GM23338 (cell line): ENCODE measurements at regions not wholly inside any gene's neighbourhood (a gene's known extent, or its start where the extent isn't known, plus 50 kb on each side); places are given as distances from the start of the nearest gene placed in this dataset.

Experiments used
- CREB1 ChIP-seq: fragments of 250-450 bp; sonication (Bioruptor Pico); IDR thresholded peaks from 2 replicates; pipeline ENCODE4 v1.5.0; 2020; ENCODE audit warnings: low read depth, mild to moderate bottlenecking, moderate library complexity
- EZH2 ChIP-seq: fragments of 200-600 bp; sonication (generic); IDR thresholded peaks from one replicate; pipeline ENCODE4 v1.8.0; 2017; ENCODE audit warnings: antibody characterized with exemption, mild to moderate bottlenecking, low read depth; ENCODE audit not compliant: unreplicated experiment
- EZH2phosphoT487 ChIP-seq: fragments of 200-600 bp; sonication (generic); IDR thresholded peaks from one replicate; pipeline ENCODE4 v1.8.1; 2018; ENCODE audit warnings: antibody characterized with exemption; ENCODE audit not compliant: unreplicated experiment
- JUNB ChIP-seq: IDR thresholded peaks from one replicate; pipeline ENCODE4 v1.6.1; 2016; ENCODE audit warnings: antibody characterized with exemption; ENCODE audit not compliant: unreplicated experiment
- NANOG ChIP-seq: IDR thresholded peaks from 2 replicates; pipeline ENCODE4 v1.6.1; 2016; ENCODE audit warnings: antibody characterized with exemption, borderline replicate concordance
- POLR2AphosphoS5 ChIP-seq: IDR thresholded peaks from 2 replicates; pipeline ENCODE4 v1.6.1; 2016; ENCODE audit warnings: antibody characterized with exemption, low read depth
- STAT1 ChIP-seq: IDR thresholded peaks from one replicate; pipeline ENCODE4 v1.6.1; 2016; ENCODE audit warnings: antibody characterized with exemption; ENCODE audit not compliant: unreplicated experiment
- ZNF114 ChIP-seq: fragments of 250-450 bp; sonication (Bioruptor Pico); IDR thresholded peaks from 2 replicates; pipeline ENCODE4 v1.5.0; 2020; ENCODE audit warnings: mild to moderate bottlenecking, moderate library complexity
- ZNF331 ChIP-seq: fragments of 250-450 bp; sonication (Bioruptor Pico); IDR thresholded peaks from 2 replicates; pipeline ENCODE4 v1.5.0; 2020; ENCODE audit warnings: low read depth, mild to moderate bottlenecking, moderate library complexity
- TF ChIP-seq, protein P1 (sequence below), 2 experiments: fragments of 200-600 bp in 1 of 2; sonication (generic) in 1 of 2; conservative IDR thresholded peaks; 2 replicates each; pipeline versions ENCODE4 v1.5.1 to v1.6.1; 2016 to 2017; ENCODE audit warnings: antibody characterized with exemption in 2 of 2, low read depth in 2 of 2, mild to moderate bottlenecking in 2 of 2, moderate library complexity in 1 of 2
- TF ChIP-seq, protein P2 (sequence below): IDR thresholded peaks from one replicate; pipeline ENCODE4 v1.6.1; 2018; ENCODE audit warnings: antibody characterized with exemption; ENCODE audit not compliant: unreplicated experiment
- TF ChIP-seq, protein P3 (sequence below): fragments of 250-450 bp; sonication (Bioruptor Pico); IDR thresholded peaks from 2 replicates; pipeline ENCODE4 v1.5.0; 2020; ENCODE audit warnings: mild to moderate bottlenecking, moderate library complexity
- TF ChIP-seq, protein P4 (sequence below): IDR thresholded peaks from 2 replicates; pipeline ENCODE4 v1.6.1; 2016; ENCODE audit warnings: antibody characterized with exemption

DNA sequence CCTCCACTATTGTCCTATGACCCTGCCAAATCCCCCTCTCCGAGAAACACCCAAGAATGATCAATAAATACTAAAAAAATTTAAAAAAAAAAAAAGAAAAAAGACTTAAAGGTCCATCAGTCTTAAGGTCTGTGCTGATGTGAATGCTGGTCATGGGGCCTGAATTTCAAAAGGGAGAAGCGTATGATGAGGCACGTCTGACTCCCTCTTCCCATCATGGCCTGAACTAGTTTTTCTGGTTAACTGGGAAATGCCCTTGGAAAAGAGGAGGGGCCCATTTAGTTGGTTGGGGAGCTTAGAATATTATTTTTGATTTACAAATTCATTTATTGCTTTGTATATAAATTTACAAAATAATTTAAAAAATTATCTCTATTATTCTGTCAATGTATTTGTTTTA is 291.0 kb upstream of the CDH19 start:
- TF ChIP-seq, protein P1, sequence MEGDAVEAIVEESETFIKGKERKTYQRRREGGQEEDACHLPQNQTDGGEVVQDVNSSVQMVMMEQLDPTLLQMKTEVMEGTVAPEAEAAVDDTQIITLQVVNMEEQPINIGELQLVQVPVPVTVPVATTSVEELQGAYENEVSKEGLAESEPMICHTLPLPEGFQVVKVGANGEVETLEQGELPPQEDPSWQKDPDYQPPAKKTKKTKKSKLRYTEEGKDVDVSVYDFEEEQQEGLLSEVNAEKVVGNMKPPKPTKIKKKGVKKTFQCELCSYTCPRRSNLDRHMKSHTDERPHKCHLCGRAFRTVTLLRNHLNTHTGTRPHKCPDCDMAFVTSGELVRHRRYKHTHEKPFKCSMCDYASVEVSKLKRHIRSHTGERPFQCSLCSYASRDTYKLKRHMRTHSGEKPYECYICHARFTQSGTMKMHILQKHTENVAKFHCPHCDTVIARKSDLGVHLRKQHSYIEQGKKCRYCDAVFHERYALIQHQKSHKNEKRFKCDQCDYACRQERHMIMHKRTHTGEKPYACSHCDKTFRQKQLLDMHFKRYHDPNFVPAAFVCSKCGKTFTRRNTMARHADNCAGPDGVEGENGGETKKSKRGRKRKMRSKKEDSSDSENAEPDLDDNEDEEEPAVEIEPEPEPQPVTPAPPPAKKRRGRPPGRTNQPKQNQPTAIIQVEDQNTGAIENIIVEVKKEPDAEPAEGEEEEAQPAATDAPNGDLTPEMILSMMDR (conservative IDR thresholded peaks at IDR 0.05; ENCODE audit: low read depth in 2 of 2) = no peak
- TF ChIP-seq EZH2 (no peak), ZNF114 (no peak), POLR2AphosphoS5 (no peak), STAT1 (no peak), ZNF331 (CRISPR knock-in tag) (no peak), EZH2phosphoT487 (no peak), JUNB (no peak), CREB1 (no peak), NANOG (no peak)
- TF ChIP-seq, protein P2, sequence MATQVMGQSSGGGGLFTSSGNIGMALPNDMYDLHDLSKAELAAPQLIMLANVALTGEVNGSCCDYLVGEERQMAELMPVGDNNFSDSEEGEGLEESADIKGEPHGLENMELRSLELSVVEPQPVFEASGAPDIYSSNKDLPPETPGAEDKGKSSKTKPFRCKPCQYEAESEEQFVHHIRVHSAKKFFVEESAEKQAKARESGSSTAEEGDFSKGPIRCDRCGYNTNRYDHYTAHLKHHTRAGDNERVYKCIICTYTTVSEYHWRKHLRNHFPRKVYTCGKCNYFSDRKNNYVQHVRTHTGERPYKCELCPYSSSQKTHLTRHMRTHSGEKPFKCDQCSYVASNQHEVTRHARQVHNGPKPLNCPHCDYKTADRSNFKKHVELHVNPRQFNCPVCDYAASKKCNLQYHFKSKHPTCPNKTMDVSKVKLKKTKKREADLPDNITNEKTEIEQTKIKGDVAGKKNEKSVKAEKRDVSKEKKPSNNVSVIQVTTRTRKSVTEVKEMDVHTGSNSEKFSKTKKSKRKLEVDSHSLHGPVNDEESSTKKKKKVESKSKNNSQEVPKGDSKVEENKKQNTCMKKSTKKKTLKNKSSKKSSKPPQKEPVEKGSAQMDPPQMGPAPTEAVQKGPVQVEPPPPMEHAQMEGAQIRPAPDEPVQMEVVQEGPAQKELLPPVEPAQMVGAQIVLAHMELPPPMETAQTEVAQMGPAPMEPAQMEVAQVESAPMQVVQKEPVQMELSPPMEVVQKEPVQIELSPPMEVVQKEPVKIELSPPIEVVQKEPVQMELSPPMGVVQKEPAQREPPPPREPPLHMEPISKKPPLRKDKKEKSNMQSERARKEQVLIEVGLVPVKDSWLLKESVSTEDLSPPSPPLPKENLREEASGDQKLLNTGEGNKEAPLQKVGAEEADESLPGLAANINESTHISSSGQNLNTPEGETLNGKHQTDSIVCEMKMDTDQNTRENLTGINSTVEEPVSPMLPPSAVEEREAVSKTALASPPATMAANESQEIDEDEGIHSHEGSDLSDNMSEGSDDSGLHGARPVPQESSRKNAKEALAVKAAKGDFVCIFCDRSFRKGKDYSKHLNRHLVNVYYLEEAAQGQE = no peak
- TF ChIP-seq, protein P3, sequence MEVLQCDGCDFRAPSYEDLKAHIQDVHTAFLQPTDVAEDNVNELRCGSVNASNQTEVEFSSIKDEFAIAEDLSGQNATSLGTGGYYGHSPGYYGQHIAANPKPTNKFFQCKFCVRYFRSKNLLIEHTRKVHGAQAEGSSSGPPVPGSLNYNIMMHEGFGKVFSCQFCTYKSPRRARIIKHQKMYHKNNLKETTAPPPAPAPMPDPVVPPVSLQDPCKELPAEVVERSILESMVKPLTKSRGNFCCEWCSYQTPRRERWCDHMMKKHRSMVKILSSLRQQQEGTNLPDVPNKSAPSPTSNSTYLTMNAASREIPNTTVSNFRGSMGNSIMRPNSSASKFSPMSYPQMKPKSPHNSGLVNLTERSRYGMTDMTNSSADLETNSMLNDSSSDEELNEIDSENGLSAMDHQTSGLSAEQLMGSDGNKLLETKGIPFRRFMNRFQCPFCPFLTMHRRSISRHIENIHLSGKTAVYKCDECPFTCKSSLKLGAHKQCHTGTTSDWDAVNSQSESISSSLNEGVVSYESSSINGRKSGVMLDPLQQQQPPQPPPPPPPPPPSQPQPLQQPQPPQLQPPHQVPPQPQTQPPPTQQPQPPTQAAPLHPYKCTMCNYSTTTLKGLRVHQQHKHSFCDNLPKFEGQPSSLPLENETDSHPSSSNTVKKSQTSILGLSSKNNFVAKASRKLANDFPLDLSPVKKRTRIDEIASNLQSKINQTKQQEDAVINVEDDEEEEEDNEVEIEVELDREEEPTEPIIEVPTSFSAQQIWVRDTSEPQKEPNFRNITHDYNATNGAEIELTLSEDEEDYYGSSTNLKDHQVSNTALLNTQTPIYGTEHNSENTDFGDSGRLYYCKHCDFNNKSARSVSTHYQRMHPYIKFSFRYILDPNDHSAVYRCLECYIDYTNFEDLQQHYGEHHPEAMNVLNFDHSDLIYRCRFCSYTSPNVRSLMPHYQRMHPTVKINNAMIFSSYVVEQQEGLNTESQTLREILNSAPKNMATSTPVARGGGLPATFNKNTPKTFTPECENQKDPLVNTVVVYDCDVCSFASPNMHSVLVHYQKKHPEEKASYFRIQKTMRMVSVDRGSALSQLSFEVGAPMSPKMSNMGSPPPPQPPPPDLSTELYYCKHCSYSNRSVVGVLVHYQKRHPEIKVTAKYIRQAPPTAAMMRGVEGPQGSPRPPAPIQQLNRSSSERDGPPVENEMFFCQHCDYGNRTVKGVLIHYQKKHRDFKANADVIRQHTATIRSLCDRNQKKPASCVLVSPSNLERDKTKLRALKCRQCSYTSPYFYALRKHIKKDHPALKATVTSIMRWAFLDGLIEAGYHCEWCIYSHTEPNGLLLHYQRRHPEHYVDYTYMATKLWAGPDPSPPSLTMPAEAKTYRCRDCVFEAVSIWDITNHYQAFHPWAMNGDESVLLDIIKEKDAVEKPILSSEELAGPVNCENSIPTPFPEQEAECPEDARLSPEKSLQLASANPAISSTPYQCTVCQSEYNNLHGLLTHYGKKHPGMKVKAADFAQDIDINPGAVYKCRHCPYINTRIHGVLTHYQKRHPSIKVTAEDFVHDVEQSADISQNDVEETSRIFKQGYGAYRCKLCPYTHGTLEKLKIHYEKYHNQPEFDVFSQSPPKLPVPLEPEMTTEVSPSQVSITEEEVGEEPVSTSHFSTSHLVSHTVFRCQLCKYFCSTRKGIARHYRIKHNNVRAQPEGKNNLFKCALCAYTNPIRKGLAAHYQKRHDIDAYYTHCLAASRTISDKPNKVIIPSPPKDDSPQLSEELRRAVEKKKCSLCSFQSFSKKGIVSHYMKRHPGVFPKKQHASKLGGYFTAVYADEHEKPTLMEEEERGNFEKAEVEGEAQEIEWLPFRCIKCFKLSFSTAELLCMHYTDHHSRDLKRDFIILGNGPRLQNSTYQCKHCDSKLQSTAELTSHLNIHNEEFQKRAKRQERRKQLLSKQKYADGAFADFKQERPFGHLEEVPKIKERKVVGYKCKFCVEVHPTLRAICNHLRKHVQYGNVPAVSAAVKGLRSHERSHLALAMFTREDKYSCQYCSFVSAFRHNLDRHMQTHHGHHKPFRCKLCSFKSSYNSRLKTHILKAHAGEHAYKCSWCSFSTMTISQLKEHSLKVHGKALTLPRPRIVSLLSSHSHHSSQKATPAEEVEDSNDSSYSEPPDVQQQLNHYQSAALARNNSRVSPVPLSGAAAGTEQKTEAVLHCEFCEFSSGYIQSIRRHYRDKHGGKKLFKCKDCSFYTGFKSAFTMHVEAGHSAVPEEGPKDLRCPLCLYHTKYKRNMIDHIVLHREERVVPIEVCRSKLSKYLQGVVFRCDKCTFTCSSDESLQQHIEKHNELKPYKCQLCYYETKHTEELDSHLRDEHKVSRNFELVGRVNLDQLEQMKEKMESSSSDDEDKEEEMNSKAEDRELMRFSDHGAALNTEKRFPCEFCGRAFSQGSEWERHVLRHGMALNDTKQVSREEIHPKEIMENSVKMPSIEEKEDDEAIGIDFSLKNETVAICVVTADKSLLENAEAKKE (CRISPR knock-in tag) = no peak
- TF ChIP-seq, protein P4, sequence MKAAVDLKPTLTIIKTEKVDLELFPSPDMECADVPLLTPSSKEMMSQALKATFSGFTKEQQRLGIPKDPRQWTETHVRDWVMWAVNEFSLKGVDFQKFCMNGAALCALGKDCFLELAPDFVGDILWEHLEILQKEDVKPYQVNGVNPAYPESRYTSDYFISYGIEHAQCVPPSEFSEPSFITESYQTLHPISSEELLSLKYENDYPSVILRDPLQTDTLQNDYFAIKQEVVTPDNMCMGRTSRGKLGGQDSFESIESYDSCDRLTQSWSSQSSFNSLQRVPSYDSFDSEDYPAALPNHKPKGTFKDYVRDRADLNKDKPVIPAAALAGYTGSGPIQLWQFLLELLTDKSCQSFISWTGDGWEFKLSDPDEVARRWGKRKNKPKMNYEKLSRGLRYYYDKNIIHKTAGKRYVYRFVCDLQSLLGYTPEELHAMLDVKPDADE = no peak
